Superior temporal gyrus (tissue), 1 donor: ENCODE measurements at regions not wholly inside any gene's neighbourhood (a gene's known extent, or its start where the extent isn't known, plus 50 kb on each side); places are given as distances from the start of the nearest gene placed in this dataset.

ENCODE experiments used
- DNase-seq: peaks from one replicate; pipeline ENCODE4 v3.0.0-alpha.2; 2016; ENCODE audit errors: extremely low spot score

DNA sequence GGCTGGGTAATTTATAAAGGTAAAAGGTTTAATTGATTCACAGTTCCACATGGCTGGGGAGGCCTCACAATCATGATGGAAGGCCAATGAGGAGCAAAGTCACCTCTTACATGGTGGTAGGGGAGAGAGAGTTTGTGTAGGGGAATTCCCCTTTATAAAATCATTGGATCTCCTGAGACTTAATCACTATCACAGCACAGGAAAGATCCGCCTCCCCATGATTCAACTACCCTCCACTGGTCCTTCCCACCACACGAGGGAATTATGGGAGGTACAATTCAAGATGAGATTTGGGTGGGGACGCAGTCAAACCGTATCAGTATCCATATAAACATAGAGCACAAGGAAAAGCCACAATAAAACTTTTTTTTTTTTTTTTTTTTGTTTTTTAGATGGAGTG is 172.6 kb upstream of the PIEZO2 start:
- no peak for DNase-seq

DNA sequence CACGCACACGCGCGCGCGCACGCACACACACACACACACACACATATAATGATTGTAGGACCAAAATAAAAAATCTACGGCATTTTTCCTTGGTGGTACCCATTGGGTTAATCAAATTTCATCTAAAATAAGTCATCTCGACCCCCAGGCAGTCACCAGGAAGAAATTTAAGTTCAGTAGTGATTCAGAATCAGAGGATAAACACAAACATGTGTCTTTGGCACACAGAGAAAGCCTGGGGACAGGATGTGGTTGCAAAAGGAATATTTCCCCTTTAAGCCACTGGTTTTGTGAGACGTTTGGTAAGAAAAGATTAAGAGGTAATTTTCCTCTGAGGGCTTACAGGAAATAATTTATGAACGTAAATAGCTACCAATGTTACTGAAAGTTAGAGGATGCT is 171.6 kb upstream of the PIEZO2 start:
- DNase-seq: no peak

DNA sequence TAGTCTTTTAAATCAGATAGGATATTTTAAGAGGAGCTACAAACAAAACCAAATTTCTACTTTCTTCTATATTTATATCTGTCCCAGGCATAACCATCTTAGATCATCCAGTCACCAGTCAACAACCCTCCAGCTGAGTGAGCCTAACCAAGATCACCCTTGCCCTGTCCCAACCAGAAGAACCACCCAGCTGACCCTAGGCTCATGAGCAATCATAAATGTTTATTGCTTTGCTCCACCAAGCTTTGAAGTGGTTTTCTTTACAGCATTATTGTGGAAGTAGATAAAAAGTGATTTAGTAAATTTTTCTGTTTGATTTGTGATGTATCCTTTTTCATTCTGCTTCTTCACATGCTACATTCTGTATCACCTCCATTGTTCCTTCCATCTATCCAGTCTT is 167.2 kb upstream of the PIEZO2 start:
- no peak for DNase-seq

GRCh38 chr18:11310476-11311086 is 161.2 kb upstream of the PIEZO2 start:
- DNase-seq: peak; percentile 55

DNA sequence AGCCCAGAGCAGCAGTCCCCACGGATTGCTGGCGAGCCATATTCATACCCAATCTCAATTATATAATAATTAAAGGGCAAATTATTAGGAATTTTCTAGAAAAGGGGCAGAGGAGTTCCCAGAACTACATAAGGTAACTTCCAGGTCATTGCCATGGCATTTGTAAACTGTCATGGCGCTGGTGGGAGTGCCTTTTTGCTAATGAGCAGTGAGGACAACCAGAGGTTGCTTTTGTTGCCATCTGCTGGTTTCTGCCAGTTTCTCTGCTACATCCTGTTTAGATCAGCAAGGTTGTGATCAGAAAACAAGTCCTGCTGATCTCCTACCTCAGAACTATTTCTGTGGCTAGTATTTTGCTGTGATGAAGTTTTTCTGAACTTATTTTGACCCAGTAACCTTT is 159.8 kb upstream of the PIEZO2 start:
- DNase-seq: no peak

DNA sequence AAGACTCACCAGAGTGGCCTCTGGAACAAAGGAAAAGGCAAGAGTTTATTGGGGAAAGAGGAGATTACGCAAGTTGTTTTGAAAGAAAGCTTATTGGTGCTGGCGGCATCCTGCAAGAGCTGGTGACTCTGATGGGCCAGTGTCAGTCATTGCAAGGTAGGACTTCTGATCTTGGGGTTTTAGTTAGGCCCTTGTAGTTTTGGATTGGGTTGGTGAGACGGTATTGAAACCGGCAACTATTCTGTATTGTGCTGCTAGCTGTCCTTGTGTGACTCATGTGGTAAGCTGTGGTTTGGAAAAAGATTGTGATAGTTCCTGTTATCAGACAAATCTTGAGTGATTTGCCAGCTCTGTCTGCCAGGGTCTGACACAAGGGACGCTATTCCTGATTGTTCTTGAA is 159.1 kb upstream of the PIEZO2 start:
- no peak for DNase-seq

- DNase-seq: no peak
Observed at GRCh38 chr18:11307716-11308115, 158.3 kb upstream of the PIEZO2 start.

GRCh38 chr18:11305507-11305906 is 156.1 kb upstream of the PIEZO2 start:
- no peak for DNase-seq

GRCh38 chr18:11304928-11305327 is 155.6 kb upstream of the PIEZO2 start:
- no peak for DNase-seq

DNA sequence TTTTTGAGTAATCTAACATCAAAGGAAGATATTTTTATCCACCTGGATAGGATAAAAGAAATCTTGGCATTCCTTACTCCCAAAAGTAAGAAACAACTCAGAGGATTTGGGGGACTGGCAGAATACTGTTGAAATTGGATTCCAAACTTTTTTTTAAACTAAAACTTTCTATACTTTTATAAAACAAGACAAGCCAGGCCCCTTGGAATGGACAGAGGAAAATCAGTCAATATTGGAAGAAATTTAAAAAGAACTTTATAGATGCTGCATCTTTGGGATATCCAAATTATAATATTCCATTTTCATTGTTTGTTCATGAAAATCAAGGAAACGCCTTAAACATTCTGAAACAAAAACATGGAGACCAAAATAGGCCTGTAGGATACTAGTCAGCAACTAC is 147.6 kb upstream of the PIEZO2 start:
- DNase-seq: no peak

- DNase-seq: no peak
Observed at GRCh38 chr18:11293794-11294193, 144.4 kb upstream of the PIEZO2 start.

DNA sequence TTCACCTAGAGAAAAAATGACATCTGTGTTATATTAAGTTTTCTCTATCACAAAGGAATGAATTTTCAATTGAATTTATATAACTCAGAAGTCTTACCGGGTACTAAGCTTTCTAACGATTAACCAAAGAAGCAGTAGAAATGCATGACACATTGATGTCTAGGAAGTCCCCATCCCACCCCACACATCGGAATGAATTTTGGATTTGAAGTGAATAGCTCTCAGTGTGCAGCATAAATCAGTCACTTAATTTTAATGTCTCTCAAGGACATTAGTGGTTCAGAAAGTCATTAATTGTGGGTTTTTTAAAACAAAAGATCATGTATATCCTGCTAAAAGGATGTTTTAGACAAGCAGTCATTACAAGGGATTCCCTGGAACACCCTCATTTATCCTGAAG is 141.4 kb upstream of the PIEZO2 start:
- no peak for DNase-seq

- DNase-seq: no peak
Observed at GRCh38 chr18:11289248-11289647, 139.9 kb upstream of the PIEZO2 start.

GRCh38 chr18:11288401-11288800 is 139.0 kb upstream of the PIEZO2 start:
- no peak for DNase-seq

DNA sequence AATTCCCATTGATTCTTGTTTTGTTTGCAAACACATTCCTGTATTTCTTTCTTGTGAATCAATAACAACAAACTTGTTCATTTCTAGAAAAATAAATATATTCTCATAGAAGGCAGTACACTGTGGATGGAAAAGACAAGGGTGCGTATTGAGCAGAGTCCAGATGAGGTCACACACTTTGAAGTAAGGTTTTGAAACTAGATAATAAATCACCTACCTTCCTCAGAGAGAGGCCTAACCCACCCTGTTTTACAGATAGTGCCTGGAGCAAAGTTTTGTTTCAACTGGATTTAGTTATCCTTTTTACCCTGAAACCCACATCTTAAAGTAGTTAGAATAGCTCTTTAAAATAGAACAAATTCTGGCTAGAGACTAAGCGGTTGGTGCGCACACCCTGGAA is 137.1 kb upstream of the PIEZO2 start:
- no peak for DNase-seq

GRCh38 chr18:11284811-11285210 is 135.4 kb upstream of the PIEZO2 start:
- no peak for DNase-seq

- no peak for DNase-seq
Observed at GRCh38 chr18:11284349-11284748, 135.0 kb upstream of the PIEZO2 start.

DNA sequence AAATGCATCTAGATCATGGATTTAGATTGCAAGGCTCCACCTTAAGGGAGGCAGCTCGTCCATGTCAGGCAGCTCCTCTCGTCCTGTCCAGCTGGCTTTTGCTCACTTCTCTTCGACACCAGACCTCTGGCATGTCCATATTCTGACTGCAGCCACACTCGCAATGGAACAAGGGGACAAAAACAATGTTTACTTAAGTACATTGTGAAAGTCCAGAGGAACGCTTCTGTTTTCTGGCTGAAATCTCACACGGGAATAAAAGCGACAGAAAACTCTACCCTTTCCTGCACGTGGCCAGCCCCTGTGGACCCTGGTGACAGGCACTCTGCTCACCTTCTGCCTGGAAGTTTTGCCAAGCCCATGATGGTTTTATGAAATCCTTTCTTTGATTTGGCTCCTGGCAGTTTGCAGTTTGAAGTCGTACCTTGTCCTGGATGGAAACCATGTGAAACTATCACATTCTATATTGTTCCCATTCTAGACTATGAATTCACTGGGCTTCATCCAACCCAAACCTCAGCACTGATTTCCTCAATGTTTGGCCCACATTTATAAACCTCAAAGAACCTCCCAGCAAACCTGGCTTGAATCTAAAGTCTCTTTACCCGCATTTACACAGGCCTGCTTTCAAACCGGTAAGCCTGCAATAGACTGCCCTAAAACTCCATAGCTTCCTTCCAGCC is 134.3 kb upstream of the PIEZO2 start:
- no peak for DNase-seq

- no peak for DNase-seq
Observed at GRCh38 chr18:11279461-11279860, 130.1 kb upstream of the PIEZO2 start.

- DNase-seq: no peak
Observed at GRCh38 chr18:11276678-11277077, 127.3 kb upstream of the PIEZO2 start.

- DNase-seq: no peak
Observed at GRCh38 chr18:11274144-11274794, 124.9 kb upstream of the PIEZO2 start.

- DNase-seq: no peak
Observed at GRCh38 chr18:11272516-11272915, 123.1 kb upstream of the PIEZO2 start.

GRCh38 chr18:11271954-11272353 is 122.6 kb upstream of the PIEZO2 start:
- DNase-seq: no peak
